ENCODE measurements at regions not wholly inside any gene's neighbourhood (a gene's known extent, or its start where the extent isn't known, plus 50 kb on each side); places are given as distances from the start of the nearest gene placed in this dataset.

GRCh38 chr7:114851406-114852061 is 70.4 kb upstream of the MDFIC start:
- Mint-ChIP-seq H3K4me3 (ENCODE audit: low read depth) (no peak overlapping the region), H3K36me3 (ENCODE audit: insufficient read depth) (no peaks in the 10 kb centered on the region), H3K9me3 (ENCODE audit: low read depth) (no peaks in the 10 kb centered on the region), H3K27ac (no peak overlapping the region), H3K4me1 (ENCODE audit: low read depth) (peaks cover 5% of the 10 kb centered on the region), H3K27me3 (no peaks in the 10 kb centered on the region)
- no peak for TF ChIP-seq CTCF (IDR thresholded peaks at IDR 0.05; ENCODE audit: unreplicated experiment)
- no peak for DNase-seq (ENCODE audit: low spot score, unreplicated experiment)

- H3K4me1 Mint-ChIP-seq (ENCODE audit: low read depth), result peaks cover 5% of the 10 kb centered on the region
- no peaks in the 10 kb centered on the region for H3K9me3 Mint-ChIP-seq (ENCODE audit: low read depth)
- H3K27ac Mint-ChIP-seq, result no peak overlapping the region
- H3K4me3 Mint-ChIP-seq (ENCODE audit: low read depth), result no peak overlapping the region
- H3K36me3 Mint-ChIP-seq (ENCODE audit: insufficient read depth), result no peaks in the 10 kb centered on the region
- no peaks in the 10 kb centered on the region for H3K27me3 Mint-ChIP-seq
- DNase-seq (ENCODE audit: low spot score, unreplicated experiment), result no peak
- TF ChIP-seq CTCF (IDR thresholded peaks at IDR 0.05; ENCODE audit: unreplicated experiment), result no peak
These were observed 69.6 kb upstream of the MDFIC start for GRCh38 chr7:114852293-114852692.

GRCh38 chr7:114853189-114853588 is 68.7 kb upstream of the MDFIC start:
- Mint-ChIP-seq H3K9me3 (ENCODE audit: low read depth) (no peaks in the 10 kb centered on the region), H3K4me1 (ENCODE audit: low read depth) (peaks cover 5% of the 10 kb centered on the region), H3K27ac (no peak overlapping the region), H3K27me3 (no peaks in the 10 kb centered on the region), H3K4me3 (ENCODE audit: low read depth) (no peak overlapping the region), H3K36me3 (ENCODE audit: insufficient read depth) (no peaks in the 10 kb centered on the region)
- DNase-seq (ENCODE audit: low spot score, unreplicated experiment), result no peak
- no peak for TF ChIP-seq CTCF (IDR thresholded peaks at IDR 0.05; ENCODE audit: unreplicated experiment)

- Mint-ChIP-seq H3K4me1 (ENCODE audit: low read depth) (peaks cover 5% of the 10 kb centered on the region), H3K9me3 (ENCODE audit: low read depth) (no peaks in the 10 kb centered on the region), H3K27ac (no peak overlapping the region), H3K36me3 (ENCODE audit: insufficient read depth) (no peaks in the 10 kb centered on the region), H3K27me3 (no peaks in the 10 kb centered on the region), H3K4me3 (ENCODE audit: low read depth) (no peak overlapping the region)
- DNase-seq (ENCODE audit: low spot score, unreplicated experiment), result no peak
- TF ChIP-seq CTCF (IDR thresholded peaks at IDR 0.05; ENCODE audit: unreplicated experiment), result no peak
These were observed 67.5 kb upstream of the MDFIC start for GRCh38 chr7:114854369-114854768.

- no peak for TF ChIP-seq CTCF (IDR thresholded peaks at IDR 0.05; ENCODE audit: unreplicated experiment)
- Mint-ChIP-seq H3K27me3 (no peaks in the 10 kb centered on the region), H3K4me1 (ENCODE audit: low read depth) (peaks cover 5% of the 10 kb centered on the region), H3K4me3 (ENCODE audit: low read depth) (no peak overlapping the region), H3K36me3 (ENCODE audit: insufficient read depth) (no peaks in the 10 kb centered on the region), H3K27ac (no peak overlapping the region), H3K9me3 (ENCODE audit: low read depth) (no peaks in the 10 kb centered on the region)
- no peak for DNase-seq (ENCODE audit: low spot score, unreplicated experiment)
These were observed 65.3 kb upstream of the MDFIC start for GRCh38 chr7:114856625-114857024.

Data from progenitor cell of endocrine pancreas (in vitro differentiated cells).